Cerebellar cortex (tissue), 1 donor: ENCODE measurements at regions not wholly inside any gene's neighbourhood (a gene's known extent, or its start where the extent isn't known, plus 50 kb on each side); places are given as distances from the start of the nearest gene placed in this dataset.

Experiments
- DNase-seq: peaks from one replicate; pipeline ENCODE4 v3.0.0-alpha.2; 2015; ENCODE audit warnings: low spot score

- DNase-seq = no peak
Observed at GRCh38 chr2:204108781-204109295, 172.3 kb downstream of the ICOS start.

- DNase-seq = no peak
Observed at GRCh38 chr2:204109681-204110080, 173.1 kb downstream of the ICOS start.

GRCh38 chr2:204110338-204110741 is 173.8 kb downstream of the ICOS start:
- no peak for DNase-seq

- no peak for DNase-seq
Observed at GRCh38 chr2:204110751-204111516, 174.4 kb downstream of the ICOS start.

GRCh38 chr2:204112084-204112770 is 175.7 kb downstream of the ICOS start:
- DNase-seq = no peak

GRCh38 chr2:204114295-204115136 is 178.0 kb downstream of the ICOS start:
- DNase-seq = no peak

GRCh38 chr2:204115137-204116056 is 178.8 kb downstream of the ICOS start:
- DNase-seq = peak; percentile 6

GRCh38 chr2:204116159-204116792 is 179.7 kb downstream of the ICOS start:
- peak; percentile 34 for DNase-seq

GRCh38 chr2:204122425-204122824 is 185.9 kb downstream of the ICOS start:
- DNase-seq = no peak

- DNase-seq = no peak
Observed at GRCh38 chr2:204124140-204124750, 187.7 kb downstream of the ICOS start.

GRCh38 chr2:204126705-204127104 is 190.1 kb downstream of the ICOS start:
- DNase-seq = no peak

GRCh38 chr2:204127238-204127637 is 190.7 kb downstream of the ICOS start:
- DNase-seq = no peak

GRCh38 chr2:204129591-204130294 is 193.2 kb downstream of the ICOS start:
- DNase-seq = no peak

- no peak for DNase-seq
Observed at GRCh38 chr2:204131621-204132020, 195.1 kb downstream of the ICOS start.

GRCh38 chr2:204133476-204133875 is 196.9 kb downstream of the ICOS start:
- DNase-seq = no peak

GRCh38 chr2:204134421-204134820 is 197.9 kb downstream of the ICOS start:
- DNase-seq = no peak

GRCh38 chr2:204135752-204136151 is 199.2 kb downstream of the ICOS start:
- no peak for DNase-seq

GRCh38 chr2:204138206-204138605 is 201.6 kb downstream of the ICOS start:
- DNase-seq = no peak

GRCh38 chr2:204140246-204140645 is 203.7 kb downstream of the ICOS start:
- DNase-seq = no peak
